ENCODE measurements at regions not wholly inside any gene's neighbourhood (a gene's known extent, or its start where the extent isn't known, plus 50 kb on each side); places are given as distances from the start of the nearest gene placed in this dataset.

GRCh38 chr5:67528953-67529352, 332.4 kb upstream of the CD180 start:
- H3K4me2 ChIP-seq (ENCODE audit: low read depth, low read length, poor library complexity, severe bottlenecking), result no peak overlapping the region
- no peak overlapping the region for H3K9ac ChIP-seq (ENCODE audit: low read length)
- H3K9me2 ChIP-seq (replicated peaks; ENCODE audit: insufficient read depth, low read length), result no peaks in the 10 kb centered on the region
- no peaks in the 10 kb centered on the region for H3F3A ChIP-seq (ENCODE audit: insufficient read depth)
- no peak for TF ChIP-seq EZH2phosphoT487 (conservative IDR thresholded peaks at IDR 0.05; ENCODE audit: low read length)
- TF ChIP-seq, protein P1, sequence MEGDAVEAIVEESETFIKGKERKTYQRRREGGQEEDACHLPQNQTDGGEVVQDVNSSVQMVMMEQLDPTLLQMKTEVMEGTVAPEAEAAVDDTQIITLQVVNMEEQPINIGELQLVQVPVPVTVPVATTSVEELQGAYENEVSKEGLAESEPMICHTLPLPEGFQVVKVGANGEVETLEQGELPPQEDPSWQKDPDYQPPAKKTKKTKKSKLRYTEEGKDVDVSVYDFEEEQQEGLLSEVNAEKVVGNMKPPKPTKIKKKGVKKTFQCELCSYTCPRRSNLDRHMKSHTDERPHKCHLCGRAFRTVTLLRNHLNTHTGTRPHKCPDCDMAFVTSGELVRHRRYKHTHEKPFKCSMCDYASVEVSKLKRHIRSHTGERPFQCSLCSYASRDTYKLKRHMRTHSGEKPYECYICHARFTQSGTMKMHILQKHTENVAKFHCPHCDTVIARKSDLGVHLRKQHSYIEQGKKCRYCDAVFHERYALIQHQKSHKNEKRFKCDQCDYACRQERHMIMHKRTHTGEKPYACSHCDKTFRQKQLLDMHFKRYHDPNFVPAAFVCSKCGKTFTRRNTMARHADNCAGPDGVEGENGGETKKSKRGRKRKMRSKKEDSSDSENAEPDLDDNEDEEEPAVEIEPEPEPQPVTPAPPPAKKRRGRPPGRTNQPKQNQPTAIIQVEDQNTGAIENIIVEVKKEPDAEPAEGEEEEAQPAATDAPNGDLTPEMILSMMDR (IDR thresholded peaks at IDR 0.05; ENCODE audit: insufficient read depth, low read length, poor library complexity, severe bottlenecking), result no peak
- no peaks in the 10 kb centered on the region for H3K36me3 ChIP-seq (ENCODE audit: low read length)
- no peaks in the 10 kb centered on the region for H3K9me3 ChIP-seq (ENCODE audit: insufficient read depth, low read length)
- no peak overlapping the region for H3K27ac ChIP-seq (ENCODE audit: low read depth, low read length)
- no peak overlapping the region for H3K4me3 ChIP-seq (ENCODE audit: insufficient read depth, low read length, poor library complexity, severe bottlenecking)
- H3K79me2 ChIP-seq (ENCODE audit: insufficient read depth, low read length), result no peaks in the 10 kb centered on the region
- H3K27me3 ChIP-seq (ENCODE audit: low read length), result no peaks in the 10 kb centered on the region
- no peak overlapping the region for H2AFZ ChIP-seq (ENCODE audit: low read depth, low read length, severe bottlenecking)
- H4K20me1 ChIP-seq (ENCODE audit: low read depth, low read length), result no peaks in the 10 kb centered on the region

- Histone ChIP-seq H3K9me3 (ENCODE audit: insufficient read depth, low read length) (no peaks in the 10 kb centered on the region), H3K27me3 (ENCODE audit: low read length) (no peaks in the 10 kb centered on the region), H3F3A (ENCODE audit: insufficient read depth) (no peaks in the 10 kb centered on the region), H4K20me1 (ENCODE audit: low read depth, low read length) (no peaks in the 10 kb centered on the region), H3K9me2 (replicated peaks; ENCODE audit: insufficient read depth, low read length) (no peaks in the 10 kb centered on the region), H3K27ac (ENCODE audit: low read depth, low read length) (no peak overlapping the region), H3K4me2 (ENCODE audit: low read depth, low read length, poor library complexity, severe bottlenecking) (no peak overlapping the region), H3K9ac (ENCODE audit: low read length) (no peak overlapping the region), H3K79me2 (ENCODE audit: insufficient read depth, low read length) (no peaks in the 10 kb centered on the region), H2AFZ (ENCODE audit: low read depth, low read length, severe bottlenecking) (no peak overlapping the region), H3K4me3 (ENCODE audit: insufficient read depth, low read length, poor library complexity, severe bottlenecking) (no peak overlapping the region), H3K36me3 (ENCODE audit: low read length) (no peaks in the 10 kb centered on the region)
- TF ChIP-seq, protein P1 (IDR thresholded peaks at IDR 0.05; ENCODE audit: insufficient read depth, low read length, poor library complexity, severe bottlenecking), result no peak
- TF ChIP-seq EZH2phosphoT487 (conservative IDR thresholded peaks at IDR 0.05; ENCODE audit: low read length), result no peak
These were observed 330.2 kb upstream of the CD180 start for GRCh38 chr5:67526793-67527192.

- Histone ChIP-seq H2AFZ (ENCODE audit: low read depth, low read length, severe bottlenecking) (no peak overlapping the region), H3K9me2 (replicated peaks; ENCODE audit: insufficient read depth, low read length) (no peaks in the 10 kb centered on the region), H3K4me3 (ENCODE audit: insufficient read depth, low read length, poor library complexity, severe bottlenecking) (no peak overlapping the region), H3K27ac (ENCODE audit: low read depth, low read length) (no peak overlapping the region), H3K27me3 (ENCODE audit: low read length) (no peaks in the 10 kb centered on the region), H3K9me3 (ENCODE audit: insufficient read depth, low read length) (no peaks in the 10 kb centered on the region), H4K20me1 (ENCODE audit: low read depth, low read length) (no peaks in the 10 kb centered on the region), H3K9ac (ENCODE audit: low read length) (no peak overlapping the region), H3K36me3 (ENCODE audit: low read length) (no peaks in the 10 kb centered on the region), H3K79me2 (ENCODE audit: insufficient read depth, low read length) (no peaks in the 10 kb centered on the region), H3K4me2 (ENCODE audit: low read depth, low read length, poor library complexity, severe bottlenecking) (no peak overlapping the region), H3F3A (ENCODE audit: insufficient read depth) (no peaks in the 10 kb centered on the region)
- TF ChIP-seq, protein P1 (IDR thresholded peaks at IDR 0.05; ENCODE audit: insufficient read depth, low read length, poor library complexity, severe bottlenecking), result no peak
- TF ChIP-seq EZH2phosphoT487 (conservative IDR thresholded peaks at IDR 0.05; ENCODE audit: low read length), result no peak
These were observed 323.7 kb upstream of the CD180 start for GRCh38 chr5:67520161-67520908.
